AG20443 (cell line): ENCODE measurements at regions not wholly inside any gene's neighbourhood (a gene's known extent, or its start where the extent isn't known, plus 50 kb on each side); places are given as distances from the start of the nearest gene placed in this dataset.
"Not testable (repeated sequence)": the region's sequence is repeated elsewhere in the genome, so short reads cannot be mapped to it uniquely, and the experiment has no call there.

ENCODE experiments used
- DNase-seq: peaks from one replicate; pipeline ENCODE4 v3.0.0; 2012; ENCODE audit warnings: low spot score, mixed read lengths

GRCh38 chr20:1754306-1754705 is 96.7 kb upstream of the SIRPG start:
- DNase-seq = no peak

- no peak for DNase-seq
Measured at GRCh38 chr20:1752045-1752444, 94.5 kb upstream of the SIRPG start.

GRCh38 chr20:1748777-1749176 is 91.2 kb upstream of the SIRPG start:
- no peak for DNase-seq

- no peak for DNase-seq
Measured at GRCh38 chr20:1747953-1748577, 90.5 kb upstream of the SIRPG start.

GRCh38 chr20:1742049-1742434 is 84.5 kb upstream of the SIRPG start:
- DNase-seq = not testable (repeated sequence)

- no peak for DNase-seq
Measured at GRCh38 chr20:1741309-1742048, 83.9 kb upstream of the SIRPG start.

DNA sequence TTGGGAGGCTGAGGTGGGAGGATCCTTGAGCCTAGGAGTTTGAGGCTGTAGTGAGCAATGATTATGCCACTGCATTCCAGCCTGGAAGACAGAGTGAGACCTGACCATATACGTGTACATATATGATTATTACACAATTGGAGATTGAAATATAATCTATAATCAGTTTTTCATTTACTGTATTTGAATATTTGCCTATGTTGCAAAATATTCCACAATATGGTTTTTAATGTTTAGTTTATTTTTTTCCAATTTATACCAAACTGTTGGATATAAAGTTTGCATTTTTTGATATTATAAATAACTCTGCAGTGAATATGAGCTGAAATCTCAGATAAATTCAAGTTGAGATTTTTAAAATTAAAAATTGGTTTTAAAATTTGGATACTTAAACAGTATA is 79.6 kb upstream of the SIRPG start:
- DNase-seq = no peak

DNA sequence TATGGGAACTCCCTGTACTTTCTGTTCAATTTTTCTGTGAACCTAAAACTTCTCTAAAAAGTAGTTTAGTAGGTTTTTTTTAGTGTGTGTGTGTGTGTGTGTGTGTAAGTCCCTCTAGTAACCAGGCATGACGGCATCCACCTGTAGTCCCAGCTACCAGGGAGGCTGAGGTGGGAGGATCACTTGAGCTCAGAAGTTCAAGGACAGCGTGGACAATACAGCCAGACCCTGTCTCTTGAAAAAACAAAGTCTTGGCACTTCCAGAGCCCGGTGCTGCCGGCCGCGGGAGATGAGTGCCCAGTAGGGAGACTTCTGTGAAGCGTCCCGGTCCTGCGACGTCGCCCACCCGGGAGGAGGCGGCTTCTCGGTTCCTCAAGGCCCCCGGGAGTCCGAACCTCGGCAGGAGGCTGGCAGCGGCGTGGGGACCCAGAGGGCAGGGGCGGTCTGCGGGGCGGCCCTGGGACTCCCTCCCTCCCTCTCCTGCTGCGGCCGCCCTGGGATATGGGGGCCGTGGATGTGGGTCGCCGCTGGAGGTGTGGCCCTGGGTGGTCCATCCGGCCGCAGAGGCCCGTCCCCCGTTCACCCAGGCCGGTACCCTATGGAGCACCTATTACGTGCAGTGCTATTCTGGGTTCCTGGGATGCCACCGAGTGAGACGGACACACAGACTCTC is 78.0 kb upstream of the SIRPG start:
- no peak for DNase-seq

- peak; percentile 60 for DNase-seq
Measured at GRCh38 chr20:1734269-1734858, 76.8 kb upstream of the SIRPG start.

- DNase-seq = not testable (repeated sequence)
Measured at GRCh38 chr20:1731828-1732375, 74.3 kb upstream of the SIRPG start.

- not testable (repeated sequence) for DNase-seq
Measured at GRCh38 chr20:1730981-1731711, 73.6 kb upstream of the SIRPG start.

DNA sequence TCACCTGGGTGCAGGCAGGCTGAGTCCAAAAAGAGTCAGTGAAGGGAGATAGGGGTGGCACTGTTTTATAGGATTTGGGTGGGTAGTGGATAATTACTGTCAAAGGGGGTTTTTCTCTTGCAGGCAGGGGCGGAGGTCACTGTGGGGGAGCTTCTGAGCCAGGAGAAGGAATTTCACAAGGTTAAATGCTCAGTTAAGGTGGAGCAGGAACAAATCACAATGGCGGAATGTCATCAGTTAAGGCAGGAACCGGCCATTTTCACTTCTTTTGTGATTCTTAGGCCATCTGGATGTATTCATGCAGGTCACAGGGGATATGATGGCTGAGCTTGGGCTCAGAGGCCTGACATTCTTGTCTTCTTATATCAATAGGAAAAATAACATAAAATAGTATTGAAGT is 69.7 kb upstream of the SIRPG start:
- not testable (repeated sequence) for DNase-seq

DNA sequence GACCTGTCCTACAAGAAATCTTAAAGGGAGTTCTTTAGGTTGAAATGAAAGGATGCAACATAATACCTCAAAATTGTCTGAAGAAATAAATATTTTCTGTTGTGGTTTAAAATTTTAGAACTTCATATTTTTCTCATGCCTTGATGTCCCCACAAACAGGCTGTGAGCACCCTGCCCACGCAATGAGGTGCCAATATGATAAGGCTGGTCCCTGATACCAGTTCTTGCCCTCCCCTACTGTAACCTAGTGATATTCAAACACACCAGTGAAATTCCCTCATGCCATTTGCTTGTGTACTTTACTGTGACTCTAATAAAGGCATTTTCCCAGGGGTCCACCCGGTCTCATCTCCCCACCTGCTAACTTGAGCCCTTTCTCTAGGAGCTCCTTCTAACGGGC is 67.3 kb upstream of the SIRPG start:
- no peak for DNase-seq

- no peak for DNase-seq
Measured at GRCh38 chr20:1722513-1723050, 65.0 kb upstream of the SIRPG start.

- DNase-seq = no peak
Measured at GRCh38 chr20:1721687-1722512, 64.3 kb upstream of the SIRPG start.

DNA sequence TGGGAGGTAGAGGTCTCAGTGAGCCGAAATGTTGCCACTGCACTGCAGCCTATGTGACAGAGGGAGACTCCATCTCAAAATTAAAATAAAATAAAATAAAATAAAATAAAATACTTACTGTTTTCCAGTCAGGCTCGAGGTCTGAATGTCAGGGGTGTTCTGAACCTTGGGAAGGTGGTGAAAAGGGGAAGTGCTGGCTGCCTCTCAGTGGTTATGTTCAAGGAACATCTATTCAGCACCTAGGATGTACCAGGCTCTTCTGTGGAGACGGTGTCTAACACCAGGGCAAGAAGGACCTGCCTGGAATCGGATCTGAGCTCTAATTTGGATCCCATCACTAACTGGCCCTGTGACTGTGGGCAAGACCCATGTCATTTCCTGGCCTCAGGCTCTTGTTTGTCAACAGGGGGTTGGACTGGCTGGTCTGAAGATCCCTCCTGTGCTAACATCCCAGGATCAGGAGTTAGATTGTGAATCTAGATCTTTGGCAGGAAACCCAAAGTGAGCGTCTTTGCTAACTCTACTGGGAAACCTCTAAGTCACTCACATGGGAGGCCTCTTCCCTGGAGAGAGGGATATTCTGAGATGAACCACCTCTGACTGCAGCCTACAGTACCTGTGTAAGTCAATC is 63.4 kb upstream of the SIRPG start:
- DNase-seq = no peak

- no peak for DNase-seq
Measured at GRCh38 chr20:1720226-1720625, 62.6 kb upstream of the SIRPG start.

DNA sequence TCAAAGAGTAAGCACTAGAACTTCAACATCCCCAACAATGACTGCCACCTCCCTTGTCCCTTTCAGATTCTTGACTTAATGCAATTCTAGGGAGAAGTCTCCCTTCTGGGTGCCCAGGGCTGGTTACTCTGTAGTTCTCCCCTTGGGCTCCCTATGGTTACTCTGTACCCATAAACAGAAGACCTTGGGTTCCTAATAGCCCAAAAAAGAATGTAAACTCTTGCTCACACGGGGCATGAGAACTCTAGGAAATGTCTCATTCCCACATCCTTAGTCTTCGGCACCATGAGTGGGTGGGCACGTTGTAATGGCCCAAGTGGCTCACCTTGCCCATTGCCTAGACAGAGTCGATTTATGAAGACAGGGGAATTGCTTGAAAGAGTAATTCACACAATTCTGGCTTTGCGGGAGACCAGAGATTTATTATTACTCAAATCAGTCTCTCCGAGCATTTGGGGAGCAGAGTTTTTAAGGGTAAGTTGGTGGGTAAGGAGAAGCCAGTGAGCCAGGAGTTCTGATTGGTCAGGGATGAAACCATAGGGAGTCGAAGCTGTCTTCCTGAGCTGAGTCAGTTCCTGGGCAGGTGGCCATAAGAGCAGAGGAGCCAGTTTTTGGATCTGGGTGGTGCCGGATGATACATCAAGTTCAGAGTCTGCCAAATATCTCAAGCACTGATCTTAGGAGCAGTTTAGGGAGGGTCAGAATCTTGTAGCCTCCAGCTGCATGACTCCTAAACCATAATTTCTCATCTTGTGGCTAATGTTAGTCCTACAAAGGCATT is 61.2 kb upstream of the SIRPG start:
- peak; percentile 86 for DNase-seq
